Ovary (tissue), 7 donors: ENCODE measurements at regions not wholly inside any gene's neighbourhood (a gene's known extent, or its start where the extent isn't known, plus 50 kb on each side); places are given as distances from the start of the nearest gene placed in this dataset.

Experiments
- DNase-seq, 5 donors: peaks; one replicate each; pipeline ENCODE4 v3.0.0-alpha.2; 2019 to 2020
- H3K27ac ChIP-seq, 2 donors: fragments of 200-600 bp; one replicate each; pipeline versions ENCODE4 v1.5.1 to v1.8.0; 2019 to 2022
- H3K27me3 ChIP-seq: fragments of 200-600 bp; one replicate; pipeline ENCODE4 v1.8.0; 2022
- H3K36me3 ChIP-seq: fragments of 200-600 bp; sonication (generic); one replicate; pipeline ENCODE4 v1.5.1; 2019
- H3K4me1 ChIP-seq: one replicate; pipeline ENCODE4 v1.8.1; 2013; ENCODE audit warnings: mild to moderate bottlenecking, moderate library complexity; ENCODE audit not compliant: insufficient read depth
- H3K4me3 ChIP-seq: fragments of 200-600 bp; sonication (generic); one replicate; pipeline ENCODE4 v1.5.1; 2017
- H3K9me3 ChIP-seq, 2 donors: fragments of 200-600 bp in 1 of 2; sonication (generic) in 1 of 2; one replicate each; pipeline versions ENCODE4 v1.5.1 to v1.8.1; 2013 to 2019; ENCODE audit warnings: mild to moderate bottlenecking in 1 of 2, moderate library complexity in 1 of 2
- EP300 ChIP-seq: sonication (generic); formaldehyde crosslinking; IDR thresholded peaks from one replicate; pipeline ENCODE4 v1.6.1; 2017; ENCODE audit warnings: antibody characterized with exemption
- POLR2A ChIP-seq: fragments of 450-650 bp; IDR thresholded peaks from one replicate; pipeline ENCODE4 v1.6.1; 2017; ENCODE audit warnings: antibody characterized with exemption, mild to moderate bottlenecking, moderate library complexity
- WGBS, 3 donors: extraction: QIAGEN DNeasy Blood & Tissue Kit in 1 of 3; methylation state at CpG; one replicate each; pipeline versions ENCODE4 v1.1.5 to v1.1.7; 2013 to 2017; 5-methylcytosine and 5-hydroxymethylcytosine counted together
- intact Hi-C, 4 donors: fragments of 100-400 bp; cut with DNase I; formaldehyde crosslinking; loops; one replicate each; pipeline versions ENCODE4 v1.11.0 to v1.15.1; 2022 to 2023
- TF ChIP-seq, protein P1 (sequence below), 3 donors: fragments of 450-650 bp in 2 of 3; fragments of 200-600 bp in 1 of 3; IDR thresholded peaks; one replicate each; pipeline versions ENCODE4 v1.5.1 to v1.8.0; 2016 to 2022; ENCODE audit warnings: antibody characterized with exemption in 3 of 3, mild to moderate bottlenecking in 1 of 3
- donor health status: DM: no; HTN: no; CAD: no; lungs with moderate emphysema.
- donor health status: DM: no; HTN: no; CAD: no.
- donor health status: Bipolar disorder and iron deficiency.
- donor health status: DM: no; HTN: no; CAD: no.
- donor health status: DM: yes; HTN: yes; CAD: no.

DNA sequence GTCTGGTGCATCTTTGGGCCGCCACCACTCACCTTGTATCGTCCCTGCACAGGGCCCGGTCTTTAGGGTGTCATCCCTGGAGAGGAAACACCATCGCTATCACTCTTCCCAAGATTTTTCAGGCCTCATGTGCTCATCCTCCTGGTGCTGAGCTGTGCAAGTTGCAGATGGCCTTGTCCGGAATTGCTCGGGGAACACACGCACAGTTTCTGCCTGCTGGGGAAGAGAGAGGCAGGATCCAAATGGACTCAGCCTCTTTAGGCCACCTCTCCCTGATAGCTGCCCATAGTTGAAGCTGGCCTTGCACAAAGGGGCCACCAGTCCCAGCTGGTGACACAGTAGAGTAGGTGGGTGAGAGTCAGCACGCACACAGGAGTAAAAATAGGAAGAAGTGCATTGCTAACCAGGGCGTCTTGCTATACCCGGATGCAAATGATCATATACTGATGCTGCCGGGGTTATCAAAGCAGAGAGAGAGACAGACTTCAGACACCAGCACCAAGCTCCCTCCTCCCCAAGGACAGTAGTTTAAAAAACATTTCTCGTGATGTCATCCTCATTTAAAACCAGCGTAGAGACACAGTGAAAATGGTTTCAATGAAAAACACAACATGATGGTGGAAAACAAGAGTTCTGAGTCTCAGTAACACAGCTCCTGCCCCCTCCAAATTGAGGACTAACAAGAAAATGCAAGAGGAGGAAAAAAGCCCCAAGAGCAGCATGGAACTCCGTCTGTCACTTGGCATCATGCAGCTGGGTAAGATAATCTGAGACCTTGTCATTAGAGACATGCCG is 147.5 kb upstream of the NCK2 start:
- Histone ChIP-seq H3K4me1 (peaks cover 12% of the 10 kb centered on the region), H3K36me3 (no peaks in the 10 kb centered on the region), H3K27ac (no peak overlapping the region), H3K4me3 (no peak overlapping the region), H3K27me3 (no peaks in the 10 kb centered on the region), H3K9me3 (no peaks in the 10 kb centered on the region)
- DNase-seq = no peak
- intact Hi-C loops = no loop called here
- TF ChIP-seq, protein P1, sequence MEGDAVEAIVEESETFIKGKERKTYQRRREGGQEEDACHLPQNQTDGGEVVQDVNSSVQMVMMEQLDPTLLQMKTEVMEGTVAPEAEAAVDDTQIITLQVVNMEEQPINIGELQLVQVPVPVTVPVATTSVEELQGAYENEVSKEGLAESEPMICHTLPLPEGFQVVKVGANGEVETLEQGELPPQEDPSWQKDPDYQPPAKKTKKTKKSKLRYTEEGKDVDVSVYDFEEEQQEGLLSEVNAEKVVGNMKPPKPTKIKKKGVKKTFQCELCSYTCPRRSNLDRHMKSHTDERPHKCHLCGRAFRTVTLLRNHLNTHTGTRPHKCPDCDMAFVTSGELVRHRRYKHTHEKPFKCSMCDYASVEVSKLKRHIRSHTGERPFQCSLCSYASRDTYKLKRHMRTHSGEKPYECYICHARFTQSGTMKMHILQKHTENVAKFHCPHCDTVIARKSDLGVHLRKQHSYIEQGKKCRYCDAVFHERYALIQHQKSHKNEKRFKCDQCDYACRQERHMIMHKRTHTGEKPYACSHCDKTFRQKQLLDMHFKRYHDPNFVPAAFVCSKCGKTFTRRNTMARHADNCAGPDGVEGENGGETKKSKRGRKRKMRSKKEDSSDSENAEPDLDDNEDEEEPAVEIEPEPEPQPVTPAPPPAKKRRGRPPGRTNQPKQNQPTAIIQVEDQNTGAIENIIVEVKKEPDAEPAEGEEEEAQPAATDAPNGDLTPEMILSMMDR (IDR thresholded peaks at IDR 0.05) = no peak
- TF ChIP-seq POLR2A (no peak), EP300 (no peak)
- 90 to 94% (median 91%) methylated on average over 15 of the region's 15 CpGs for WGBS, 3 donors

DNA sequence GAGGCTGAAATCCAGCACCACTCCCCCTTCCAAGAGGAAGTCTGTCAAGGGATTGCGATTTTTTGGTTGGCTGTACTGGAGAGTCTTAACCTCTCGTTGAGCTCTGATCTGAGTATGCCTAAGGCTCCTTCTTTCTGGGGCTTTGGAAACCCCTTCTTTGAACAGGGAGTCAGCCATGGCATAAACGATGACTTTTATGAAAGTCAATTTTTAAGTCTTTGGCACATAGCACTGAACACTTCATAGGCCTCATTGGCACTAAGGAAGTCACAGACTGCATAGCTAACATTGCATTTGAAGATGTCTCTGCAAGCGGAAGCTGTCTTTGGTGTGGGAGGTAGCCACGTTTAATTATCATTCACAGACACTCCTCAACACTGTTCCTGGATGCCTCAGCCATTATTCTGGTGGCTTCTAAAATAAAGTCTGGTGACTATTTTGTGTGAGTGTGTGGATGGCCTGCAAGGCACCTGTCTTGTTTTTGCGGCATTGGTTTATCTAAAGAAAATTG is 148.2 kb upstream of the NCK2 start:
- TF ChIP-seq POLR2A (no peak), EP300 (no peak)
- TF ChIP-seq, protein P1 (IDR thresholded peaks at IDR 0.05) = no peak
- no peak overlapping the region for H3K27ac ChIP-seq
- intact Hi-C loops = no loop called here
- H3K9me3 ChIP-seq = no peaks in the 10 kb centered on the region
- WGBS, 3 donors = 91 to 95% (median 95%) methylated on average over 6 of the region's 6 CpGs
- DNase-seq = no peak
- H3K4me3 ChIP-seq = no peak overlapping the region
- no peaks in the 10 kb centered on the region for H3K36me3 ChIP-seq
- H3K4me1 ChIP-seq = peaks cover 14% of the 10 kb centered on the region
- no peaks in the 10 kb centered on the region for H3K27me3 ChIP-seq

DNA sequence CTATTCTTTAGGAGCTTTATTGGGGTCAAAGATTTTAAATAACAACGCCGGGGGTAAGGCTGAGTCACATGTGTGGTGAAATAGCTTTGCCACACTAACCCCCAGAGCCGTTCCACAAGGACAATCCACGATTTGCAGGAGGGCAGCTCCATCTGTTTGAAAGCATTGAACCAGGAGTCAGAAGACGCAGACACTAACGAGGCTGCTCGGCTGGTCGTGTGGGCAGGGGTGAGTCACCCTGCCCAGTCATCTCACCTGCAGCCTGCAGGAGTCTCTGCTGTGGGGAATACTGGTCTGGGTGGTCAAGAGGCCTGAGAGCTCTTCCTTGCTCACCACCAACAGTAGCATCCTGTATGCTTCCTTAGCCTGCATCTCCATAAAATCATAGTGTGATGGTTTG is 149.2 kb upstream of the NCK2 start:
- WGBS, 3 donors = 84 to 87% (median 87%) methylated on average over 8 of the region's 8 CpGs
- Histone ChIP-seq H3K27me3 (no peaks in the 10 kb centered on the region), H3K27ac (no peak overlapping the region), H3K36me3 (no peaks in the 10 kb centered on the region), H3K4me1 (peaks cover 8% of the 10 kb centered on the region), H3K9me3 (no peaks in the 10 kb centered on the region), H3K4me3 (no peak overlapping the region)
- DNase-seq = no peak
- intact Hi-C loops = no loop called here
- no peak for TF ChIP-seq POLR2A

DNA sequence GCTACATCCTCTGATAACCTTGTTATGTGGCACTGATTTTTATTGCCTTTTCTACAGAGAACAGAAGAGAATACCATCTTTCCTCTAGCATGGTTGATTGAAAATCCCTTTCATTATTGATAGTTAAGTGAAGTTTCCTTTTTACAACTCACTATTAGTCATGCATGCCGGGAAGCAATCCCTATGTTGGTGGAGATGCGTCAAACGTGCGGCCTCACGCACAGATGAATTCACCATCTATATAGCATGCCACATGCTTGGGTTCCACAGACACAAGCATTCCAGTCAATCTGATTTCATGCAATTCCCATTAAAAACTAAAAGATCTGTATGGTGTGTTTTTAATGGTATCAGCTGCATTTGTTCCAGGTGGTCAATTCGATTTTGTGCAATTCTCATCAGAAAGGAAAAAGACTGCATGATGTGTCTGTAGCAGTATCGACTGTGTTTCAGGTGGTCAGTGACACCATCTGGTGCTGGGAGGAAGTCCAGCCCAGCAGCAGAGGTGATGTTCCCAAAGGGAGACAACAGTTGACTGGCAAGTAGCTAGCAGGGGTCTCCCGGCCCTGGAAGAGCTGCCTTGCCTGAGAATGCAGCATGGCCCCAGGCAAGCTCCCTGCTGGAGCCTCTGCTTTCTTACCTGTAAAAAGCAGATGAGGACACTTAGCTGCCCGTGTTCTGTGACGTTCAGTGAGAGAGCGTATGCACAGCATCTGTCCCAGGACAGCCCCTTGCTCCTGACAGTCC is 151.3 kb upstream of the NCK2 start:
- Histone ChIP-seq H3K4me1 (peaks cover 7% of the 10 kb centered on the region), H3K27me3 (no peaks in the 10 kb centered on the region), H3K4me3 (no peak overlapping the region), H3K27ac (no peak overlapping the region), H3K9me3 (no peaks in the 10 kb centered on the region), H3K36me3 (no peaks in the 10 kb centered on the region)
- TF ChIP-seq POLR2A (no peak), EP300 (no peak)
- TF ChIP-seq, protein P1 (IDR thresholded peaks at IDR 0.05) = no peak
- WGBS, 3 donors = 91 to 93% (median 93%) methylated on average over 11 of the region's 11 CpGs
- intact Hi-C loops = no loop called here
- DNase-seq = no peak
